Loucy (cell line): ENCODE measurements at regions not wholly inside any gene's neighbourhood (a gene's known extent, or its start where the extent isn't known, plus 50 kb on each side); places are given as distances from the start of the nearest gene placed in this dataset.

Experiments used
- H2AFZ ChIP-seq: fragments of 200-600 bp; sonication (generic); 2 replicates; pipeline ENCODE4 v1.6.0; 2016; ENCODE audit warnings: antibody characterized with exemption, mild to moderate bottlenecking, low read length, moderate library complexity
- H3F3A ChIP-seq: fragments of 200-600 bp; 2 replicates; pipeline ENCODE4 v1.6.0; 2016; ENCODE audit warnings: antibody characterized with exemption, low read depth, mild to moderate bottlenecking
- H3K27me3 ChIP-seq: fragments of 200-600 bp; sonication (generic); 2 replicates; pipeline ENCODE4 v1.6.1; 2014; ENCODE audit warnings: low read length, mild to moderate bottlenecking; ENCODE audit not compliant: insufficient read depth, poor library complexity, severe bottlenecking
- H3K36me3 ChIP-seq: fragments of 200-600 bp; sonication (generic); 2 replicates; pipeline ENCODE4 v1.6.1; 2016; ENCODE audit warnings: low read length; ENCODE audit not compliant: insufficient read depth
- H3K4me1 ChIP-seq: fragments of 200-600 bp; sonication (generic); 2 replicates; pipeline ENCODE4 v1.5.1; 2014; ENCODE audit warnings: low read length, mild to moderate bottlenecking; ENCODE audit not compliant: insufficient read depth, poor library complexity, severe bottlenecking
- H3K4me2 ChIP-seq: fragments of 200-600 bp; sonication (generic); 2 replicates; pipeline ENCODE4 v1.6.0; 2014; ENCODE audit warnings: antibody characterized with exemption, low read length, low read depth, mild to moderate bottlenecking; ENCODE audit not compliant: poor library complexity, severe bottlenecking
- H3K4me3 ChIP-seq: fragments of 200-600 bp; sonication (generic); 2 replicates; pipeline ENCODE4 v1.5.1; 2014; ENCODE audit warnings: low read length, mild to moderate bottlenecking, mixed read lengths; ENCODE audit not compliant: poor library complexity, severe bottlenecking
- H3K79me2 ChIP-seq: fragments of 200-600 bp; sonication (generic); 2 replicates; pipeline ENCODE4 v1.6.1; 2014; ENCODE audit warnings: low read length; ENCODE audit not compliant: insufficient read depth
- H3K9ac ChIP-seq: fragments of 200-600 bp; sonication (generic); 2 replicates; pipeline ENCODE4 v1.6.0; 2014; ENCODE audit warnings: mild to moderate bottlenecking, low read depth, low read length, moderate library complexity; ENCODE audit not compliant: poor library complexity, severe bottlenecking
- H3K9me2 ChIP-seq: fragments of 200-600 bp; sonication (generic); replicated peaks from 2 replicates; pipeline ENCODE4 v1.6.1; 2016; ENCODE audit warnings: low read depth, low read length, mixed read lengths
- H3K9me3 ChIP-seq: fragments of 200-600 bp; sonication (generic); 2 replicates; pipeline ENCODE4 v1.6.1; 2014; ENCODE audit warnings: mild to moderate bottlenecking, antibody characterized with exemption, low read length, low read depth; ENCODE audit not compliant: insufficient read depth
- H4K20me1 ChIP-seq: fragments of 200-600 bp; sonication (generic); 2 replicates; pipeline ENCODE4 v1.6.0; 2014; ENCODE audit warnings: antibody characterized with exemption, low read length, mild to moderate bottlenecking; ENCODE audit not compliant: insufficient read depth, poor library complexity, severe bottlenecking
- CTCF ChIP-seq: fragments of 200-600 bp; sonication (generic); conservative IDR thresholded peaks from 2 replicates; pipeline ENCODE4 v1.5.1; 2014; ENCODE audit warnings: mild to moderate bottlenecking, antibody characterized with exemption, low read length
- EZH2phosphoT487 ChIP-seq: fragments of 200-600 bp; IDR thresholded peaks from 2 replicates; pipeline ENCODE4 v1.6.1; 2018; ENCODE audit warnings: antibody characterized with exemption, mild to moderate bottlenecking, moderate library complexity, borderline replicate concordance

- Histone ChIP-seq H3K4me3 (no peak overlapping the region), H3K4me2 (no peak overlapping the region), H3K4me1 (no peaks in the 10 kb centered on the region), H3K9me2 (no peaks in the 10 kb centered on the region), H3K9ac (no peak overlapping the region), H4K20me1 (no peaks in the 10 kb centered on the region), H2AFZ (no peak overlapping the region), H3K27me3 (no peaks in the 10 kb centered on the region), H3K79me2 (no peaks in the 10 kb centered on the region), H3K36me3 (no peaks in the 10 kb centered on the region), H3K9me3 (no peaks in the 10 kb centered on the region), H3F3A (no peaks in the 10 kb centered on the region)
- TF ChIP-seq EZH2phosphoT487 (no peak), CTCF (no peak)
These were observed 268.6 kb downstream of the SLC6A15 start for GRCh38 chr12:84643993-84644392.

- no peaks in the 10 kb centered on the region for H3K4me1 ChIP-seq
- H4K20me1 ChIP-seq: no peaks in the 10 kb centered on the region
- H2AFZ ChIP-seq: no peak overlapping the region
- no peaks in the 10 kb centered on the region for H3K9me2 ChIP-seq
- TF ChIP-seq CTCF: no peak
- no peak for TF ChIP-seq EZH2phosphoT487
- no peak overlapping the region for H3K4me2 ChIP-seq
- H3K4me3 ChIP-seq: no peak overlapping the region
- no peaks in the 10 kb centered on the region for H3K27me3 ChIP-seq
- H3K9ac ChIP-seq: no peak overlapping the region
- no peaks in the 10 kb centered on the region for H3K9me3 ChIP-seq
- H3K36me3 ChIP-seq: no peaks in the 10 kb centered on the region
- H3F3A ChIP-seq: no peaks in the 10 kb centered on the region
- no peaks in the 10 kb centered on the region for H3K79me2 ChIP-seq
These were observed 270.6 kb downstream of the SLC6A15 start for GRCh38 chr12:84641940-84642545.

GRCh38 chr12:84638811-84639368, 273.7 kb downstream of the SLC6A15 start:
- no peak overlapping the region for H2AFZ ChIP-seq

More at GRCh38 chr12:84638811-84639368, 273.7 kb downstream of the SLC6A15 start:
- Histone ChIP-seq H3K27me3 (no peaks in the 10 kb centered on the region), H4K20me1 (no peaks in the 10 kb centered on the region), H3K9ac (no peak overlapping the region), H3K79me2 (no peaks in the 10 kb centered on the region), H3F3A (no peaks in the 10 kb centered on the region), H3K4me3 (no peak overlapping the region), H3K9me2 (no peaks in the 10 kb centered on the region), H3K9me3 (no peaks in the 10 kb centered on the region), H3K36me3 (no peaks in the 10 kb centered on the region), H3K4me2 (no peak overlapping the region), H3K4me1 (no peaks in the 10 kb centered on the region)
- no peak for TF ChIP-seq EZH2phosphoT487
- TF ChIP-seq CTCF: no peak
